GM12878 (cell line): ENCODE measurements at regions not wholly inside any gene's neighbourhood (a gene's known extent, or its start where the extent isn't known, plus 50 kb on each side); places are given as distances from the start of the nearest gene placed in this dataset.

Experiments
- ATAC-seq: fragments of 200-7000 bp; cut with Tn5 transposase; 3 replicates; pipeline ENCODE4 v1.9.1; 2020; ENCODE audit warnings: mild to moderate bottlenecking, moderate library complexity
- BruUV-seq: library from RNA; stranded (reverse); fragments of 400-500 nt; replicated peaks from 2 replicates; lab custom pipeline; 2021; lab: Mats Ljungman, UMichigan
- CTCF ChIA-PET: fragments of 300-600 bp; sonication (Branson Sonifier 250); formaldehyde crosslinking; extraction: SDS; loops from one replicate; lab custom pipeline; 2021; ENCODE audit warnings: inconsistent platforms; lab: Yijun Ruan, JAX
- POLR2A ChIA-PET: fragments of 350-600 bp; formaldehyde crosslinking; extraction: SDS; loops from one replicate; lab custom pipeline; 2021; ENCODE audit warnings: inconsistent platforms; lab: Charles Lee
- RAD21 ChIA-PET: fragments of 300-600 bp; sonication (Branson Sonifier 250); formaldehyde crosslinking; loops from one replicate; lab custom pipeline; 2023; ENCODE audit warnings: antibody characterized with exemption; ENCODE audit not compliant: unreplicated experiment; lab: Charles Lee
- SMC1A ChIA-PET: fragments of 300-600 bp; sonication (Branson Sonifier 250); formaldehyde crosslinking; loops from one replicate; lab custom pipeline; 2023; ENCODE audit not compliant: unreplicated experiment, uncharacterized antibody; lab: Charles Lee
- DNase-seq: peaks from one replicate; pipeline ENCODE4 v3.0.0-alpha.2; 2011; ENCODE audit warnings: low read depth, low spot score
- FAIRE-seq: peaks from 3 replicates; lab custom pipeline; 2011; peaks lifted over from hg19 to GRCh38; lab: Jason Lieb, UNC
- H2AFZ ChIP-seq: 2 replicates; pipeline ENCODE4 v1.6.0; 2011; ENCODE audit warnings: low read depth, low read length, control low read depth; ENCODE audit not compliant: control insufficient read depth
- H3K27ac ChIP-seq: 2 replicates; pipeline ENCODE4 v1.5.1; 2011; ENCODE audit warnings: control low read depth; ENCODE audit not compliant: control insufficient read depth, insufficient read depth
- H3K27me3 ChIP-seq, 2 experiments: replicated peaks in 1 of 2; 2 replicates each; pipeline versions ENCODE4 v1.6.0 to v1.6.1; 2011; ENCODE audit warnings: low read length in 1 of 2; ENCODE audit not compliant: control insufficient read depth in 2 of 2, insufficient read depth in 2 of 2
- H3K36me3 ChIP-seq, 2 experiments: 2 replicates each; pipeline ENCODE4 v1.5.1; 2011; ENCODE audit warnings: low read length in 1 of 2; ENCODE audit not compliant: control insufficient read depth in 2 of 2, insufficient read depth in 2 of 2
- H3K4me1 ChIP-seq: 2 replicates; pipeline ENCODE4 v1.6.1; 2011; ENCODE audit warnings: mild to moderate bottlenecking, low read length, moderate library complexity, mixed read lengths; ENCODE audit not compliant: control insufficient read depth, insufficient read depth
- H3K4me2 ChIP-seq: 2 replicates; pipeline ENCODE4 v1.6.0; 2011; ENCODE audit warnings: control low read depth; ENCODE audit not compliant: control insufficient read depth, insufficient read depth
- H3K4me3 ChIP-seq: fragments of 200-600 bp; sonication (generic); 2 replicates; pipeline ENCODE4 v1.5.1; 2016
- H3K79me2 ChIP-seq: 2 replicates; pipeline ENCODE4 v1.6.0; 2011; ENCODE audit warnings: low read length; ENCODE audit not compliant: control insufficient read depth, insufficient read depth
- H3K9ac ChIP-seq: 2 replicates; pipeline ENCODE4 v1.8.0; 2011; ENCODE audit warnings: low read length, control low read depth, mixed read lengths; ENCODE audit not compliant: control insufficient read depth, insufficient read depth
- H3K9me3 ChIP-seq: replicated peaks from 3 replicates; pipeline ENCODE4 v1.5.1; 2011; ENCODE audit warnings: mild to moderate bottlenecking, low read length; ENCODE audit not compliant: control insufficient read depth, insufficient read depth
- H4K20me1 ChIP-seq: 2 replicates; pipeline ENCODE4 v1.6.0; 2011; ENCODE audit not compliant: control insufficient read depth, insufficient read depth
- CEBPB ChIP-seq, 2 experiments: fragments of 150-350 bp in 1 of 2; IDR thresholded peaks; 2 replicates each; pipeline ENCODE4 v1.6.1; 2012 to 2014; ENCODE audit warnings: low read depth in 2 of 2, low read length in 2 of 2, borderline replicate concordance in 1 of 2, inconsistent platforms in 1 of 2
- KDM1A ChIP-seq: fragments of 200-600 bp; sonication (generic); IDR thresholded peaks from 2 replicates; pipeline ENCODE4 v1.6.1; 2016; ENCODE audit warnings: borderline replicate concordance
- POLR2AphosphoS5 ChIP-seq: IDR thresholded peaks from 2 replicates; pipeline ENCODE4 v1.6.1; 2011; ENCODE audit warnings: mild to moderate bottlenecking, low read length, inconsistent platforms
- SPI1 ChIP-seq: IDR thresholded peaks from 2 replicates; pipeline ENCODE4 v1.6.1; 2011; ENCODE audit warnings: low read depth, mild to moderate bottlenecking, low read length, moderate library complexity, borderline replicate concordance; ENCODE audit not compliant: insufficient read depth
- TBL1XR1 ChIP-seq: IDR thresholded peaks from 2 replicates; pipeline ENCODE4 v1.6.1; 2012; ENCODE audit warnings: low read depth, low read length, improper control_type of control experiment
- ZNF207 ChIP-seq: fragments of 450-650 bp; IDR thresholded peaks from 2 replicates; pipeline ENCODE4 v1.6.1; 2014; ENCODE audit warnings: antibody characterized with exemption, mild to moderate bottlenecking, borderline replicate concordance
- in situ Hi-C: fragments of 300-500 bp; cut with MboI; formaldehyde crosslinking; loops from 9 replicates; pipeline ENCODE4 v1.14.3; 2018; ENCODE audit warnings: mixed read lengths
- intact Hi-C: fragments of 100-400 bp; cut with micrococcal nuclease; formaldehyde crosslinking; loops from one replicate; pipeline ENCODE4 v1.14.2; 2022; ENCODE audit not compliant: unreplicated experiment
- TF ChIP-seq, protein P1 (sequence below): IDR thresholded peaks from 2 replicates; pipeline ENCODE4 v1.6.1; 2012; ENCODE audit warnings: low read depth, low read length, improper control_type of control experiment
- TF ChIP-seq, protein P2 (sequence below): fragments of 450-650 bp; formaldehyde crosslinking; IDR thresholded peaks from 2 replicates; pipeline ENCODE4 v1.4.0; 2020; ENCODE audit warnings: mild to moderate bottlenecking, moderate library complexity

DNA sequence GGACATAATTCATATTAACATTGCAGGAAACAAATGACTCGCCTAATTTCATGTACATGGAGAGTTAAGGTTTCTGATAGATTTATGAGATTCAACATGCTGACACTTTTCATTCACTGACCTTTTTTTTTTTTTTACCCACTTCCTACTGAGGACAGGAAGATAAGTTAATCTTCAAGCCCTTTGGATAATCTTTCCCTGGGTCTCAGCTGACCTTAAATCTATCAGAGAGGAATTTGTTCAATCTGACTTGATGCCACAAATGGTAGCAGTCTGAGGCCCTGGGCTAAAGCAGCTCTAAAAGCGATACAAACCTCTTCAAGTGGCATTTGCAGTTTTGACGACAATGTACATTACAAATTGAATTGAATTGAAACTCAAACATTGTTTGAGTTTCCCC lies 493.3 kb upstream of the SORCS1 start (continued):
- TF ChIP-seq, protein P1, sequence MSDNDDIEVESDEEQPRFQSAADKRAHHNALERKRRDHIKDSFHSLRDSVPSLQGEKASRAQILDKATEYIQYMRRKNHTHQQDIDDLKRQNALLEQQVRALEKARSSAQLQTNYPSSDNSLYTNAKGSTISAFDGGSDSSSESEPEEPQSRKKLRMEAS: no peak
- no peak for TF ChIP-seq POLR2AphosphoS5
- TF ChIP-seq, protein P2, sequence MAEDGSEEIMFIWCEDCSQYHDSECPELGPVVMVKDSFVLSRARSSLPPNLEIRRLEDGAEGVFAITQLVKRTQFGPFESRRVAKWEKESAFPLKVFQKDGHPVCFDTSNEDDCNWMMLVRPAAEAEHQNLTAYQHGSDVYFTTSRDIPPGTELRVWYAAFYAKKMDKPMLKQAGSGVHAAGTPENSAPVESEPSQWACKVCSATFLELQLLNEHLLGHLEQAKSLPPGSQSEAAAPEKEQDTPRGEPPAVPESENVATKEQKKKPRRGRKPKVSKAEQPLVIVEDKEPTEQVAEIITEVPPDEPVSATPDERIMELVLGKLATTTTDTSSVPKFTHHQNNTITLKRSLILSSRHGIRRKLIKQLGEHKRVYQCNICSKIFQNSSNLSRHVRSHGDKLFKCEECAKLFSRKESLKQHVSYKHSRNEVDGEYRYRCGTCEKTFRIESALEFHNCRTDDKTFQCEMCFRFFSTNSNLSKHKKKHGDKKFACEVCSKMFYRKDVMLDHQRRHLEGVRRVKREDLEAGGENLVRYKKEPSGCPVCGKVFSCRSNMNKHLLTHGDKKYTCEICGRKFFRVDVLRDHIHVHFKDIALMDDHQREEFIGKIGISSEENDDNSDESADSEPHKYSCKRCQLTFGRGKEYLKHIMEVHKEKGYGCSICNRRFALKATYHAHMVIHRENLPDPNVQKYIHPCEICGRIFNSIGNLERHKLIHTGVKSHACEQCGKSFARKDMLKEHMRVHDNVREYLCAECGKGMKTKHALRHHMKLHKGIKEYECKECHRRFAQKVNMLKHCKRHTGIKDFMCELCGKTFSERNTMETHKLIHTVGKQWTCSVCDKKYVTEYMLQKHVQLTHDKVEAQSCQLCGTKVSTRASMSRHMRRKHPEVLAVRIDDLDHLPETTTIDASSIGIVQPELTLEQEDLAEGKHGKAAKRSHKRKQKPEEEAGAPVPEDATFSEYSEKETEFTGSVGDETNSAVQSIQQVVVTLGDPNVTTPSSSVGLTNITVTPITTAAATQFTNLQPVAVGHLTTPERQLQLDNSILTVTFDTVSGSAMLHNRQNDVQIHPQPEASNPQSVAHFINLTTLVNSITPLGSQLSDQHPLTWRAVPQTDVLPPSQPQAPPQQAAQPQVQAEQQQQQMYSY (CRISPR knock-in tag): no peak
- TF ChIP-seq TBL1XR1: no peak
- TF ChIP-seq CEBPB (IDR thresholded peaks at IDR 0.05; ENCODE audit: borderline replicate concordance in 1 of 2, low read depth in 2 of 2, low read length in 2 of 2): no peak
- no peak for TF ChIP-seq KDM1A

GRCh38 chr10:107656932-107657331 lies 492.4 kb upstream of the SORCS1 start:
- DNase-seq: no peak
- no peak for FAIRE-seq
- Histone ChIP-seq H2AFZ (peak overlapping the region; percentile 48), H3K4me2 (no peak overlapping the region), H3K9ac (no peak overlapping the region), H3K27ac (no peak overlapping the region), H3K4me3 (no peak overlapping the region), H4K20me1 (no peaks in the 10 kb centered on the region), H3K79me2 (no peaks in the 10 kb centered on the region), H3K9me3 (no peaks in the 10 kb centered on the region), H3K27me3 (no peaks in the 10 kb centered on the region), H3K4me1 (0 out of 2 replicates have a peak, but pooled peaks cover 6% of the 10 kb centered on the region), H3K36me3 (no peaks in the 10 kb centered on the region)
- SMC1A ChIA-PET: interaction anchor here (0.8 to 3.8 kb wide), 7 partner anchors 9 to 256 kb away, joined by 3 to 12 read pairs (median 3); no protein-coding TSS in a partner anchor
- intact Hi-C loops: no loop called here
- POLR2A ChIA-PET: interaction anchor here (1.0 to 1.3 kb wide), 3 partner anchors 213 to 240 kb away, joined by 3 to 4 read pairs (median 3); no protein-coding TSS in a partner anchor
- TF ChIP-seq SPI1: peak; percentile 25; the same call in 1 of the 2 replicates
- no peak for TF ChIP-seq ZNF207
- CTCF ChIA-PET: interaction anchor here (0.9 to 1.2 kb wide), 2 partner anchors 8 to 157 kb away, joined by 3 to 4 read pairs; no protein-coding TSS in a partner anchor
- RAD21 ChIA-PET: interaction anchor here (0.7 to 1.6 kb wide), 2 partner anchors 8 to 140 kb away, joined by 3 to 5 read pairs; no protein-coding TSS in a partner anchor
- in situ Hi-C loops: no loop called here
- BruUV-seq: no TSS peak
- ATAC-seq: peak; percentile 51
